ENCODE measurements at regions not wholly inside any gene's neighbourhood (a gene's known extent, or its start where the extent isn't known, plus 50 kb on each side); places are given as distances from the start of the nearest gene placed in this dataset.
A peak's percentile ranks its signal among the peaks of the same experiment; 100 is the strongest.

GRCh38 chr2:5215989-5216607 lies 476.1 kb upstream of the SOX11 start:
- TF ChIP-seq CTCF (IDR thresholded peaks at IDR 0.05; ENCODE audit: insufficient read depth, low read depth, low read length, missing control alignments), result no peak
- no peak overlapping the region for H3K4me3 ChIP-seq (ENCODE audit: low read length)
- DNase-seq (ENCODE audit: low read depth), result no peak

GRCh38 chr2:5227062-5227699 lies 465.0 kb upstream of the SOX11 start:
- peak; percentile 12 for DNase-seq (ENCODE audit: low read depth)
- no peak overlapping the region for H3K4me3 ChIP-seq (ENCODE audit: low read length)
- TF ChIP-seq CTCF (IDR thresholded peaks at IDR 0.05; ENCODE audit: insufficient read depth, low read depth, low read length, missing control alignments), result no peak

GRCh38 chr2:5229574-5229973 lies 462.6 kb upstream of the SOX11 start:
- no peak for DNase-seq (ENCODE audit: low read depth)
- H3K4me3 ChIP-seq (ENCODE audit: low read length), result no peak overlapping the region
- TF ChIP-seq CTCF (IDR thresholded peaks at IDR 0.05; ENCODE audit: insufficient read depth, low read depth, low read length, missing control alignments), result no peak

- TF ChIP-seq CTCF (IDR thresholded peaks at IDR 0.05; ENCODE audit: insufficient read depth, low read depth, low read length, missing control alignments), result no peak
- no peak overlapping the region for H3K4me3 ChIP-seq (ENCODE audit: low read length)
- no peak for DNase-seq (ENCODE audit: low read depth)
These were observed 461.7 kb upstream of the SOX11 start for GRCh38 chr2:5230444-5230843.

GRCh38 chr2:5230855-5231254 lies 461.3 kb upstream of the SOX11 start:
- no peak for TF ChIP-seq CTCF (IDR thresholded peaks at IDR 0.05; ENCODE audit: insufficient read depth, low read depth, low read length, missing control alignments)
- DNase-seq (ENCODE audit: low read depth), result no peak
- no peak overlapping the region for H3K4me3 ChIP-seq (ENCODE audit: low read length)

GRCh38 chr2:5231287-5231686 lies 460.9 kb upstream of the SOX11 start:
- DNase-seq (ENCODE audit: low read depth), result no peak
- no peak overlapping the region for H3K4me3 ChIP-seq (ENCODE audit: low read length)
- no peak for TF ChIP-seq CTCF (IDR thresholded peaks at IDR 0.05; ENCODE audit: insufficient read depth, low read depth, low read length, missing control alignments)

- TF ChIP-seq CTCF (IDR thresholded peaks at IDR 0.05; ENCODE audit: insufficient read depth, low read depth, low read length, missing control alignments), result no peak
- no peak for DNase-seq (ENCODE audit: low read depth)
- H3K4me3 ChIP-seq (ENCODE audit: low read length), result no peak overlapping the region
These were observed 457.6 kb upstream of the SOX11 start for GRCh38 chr2:5234563-5234962.

Data from epithelial cell of esophagus (primary cell).